ENCODE measurements at regions not wholly inside any gene's neighbourhood (a gene's known extent, or its start where the extent isn't known, plus 50 kb on each side); places are given as distances from the start of the nearest gene placed in this dataset.

DNA sequence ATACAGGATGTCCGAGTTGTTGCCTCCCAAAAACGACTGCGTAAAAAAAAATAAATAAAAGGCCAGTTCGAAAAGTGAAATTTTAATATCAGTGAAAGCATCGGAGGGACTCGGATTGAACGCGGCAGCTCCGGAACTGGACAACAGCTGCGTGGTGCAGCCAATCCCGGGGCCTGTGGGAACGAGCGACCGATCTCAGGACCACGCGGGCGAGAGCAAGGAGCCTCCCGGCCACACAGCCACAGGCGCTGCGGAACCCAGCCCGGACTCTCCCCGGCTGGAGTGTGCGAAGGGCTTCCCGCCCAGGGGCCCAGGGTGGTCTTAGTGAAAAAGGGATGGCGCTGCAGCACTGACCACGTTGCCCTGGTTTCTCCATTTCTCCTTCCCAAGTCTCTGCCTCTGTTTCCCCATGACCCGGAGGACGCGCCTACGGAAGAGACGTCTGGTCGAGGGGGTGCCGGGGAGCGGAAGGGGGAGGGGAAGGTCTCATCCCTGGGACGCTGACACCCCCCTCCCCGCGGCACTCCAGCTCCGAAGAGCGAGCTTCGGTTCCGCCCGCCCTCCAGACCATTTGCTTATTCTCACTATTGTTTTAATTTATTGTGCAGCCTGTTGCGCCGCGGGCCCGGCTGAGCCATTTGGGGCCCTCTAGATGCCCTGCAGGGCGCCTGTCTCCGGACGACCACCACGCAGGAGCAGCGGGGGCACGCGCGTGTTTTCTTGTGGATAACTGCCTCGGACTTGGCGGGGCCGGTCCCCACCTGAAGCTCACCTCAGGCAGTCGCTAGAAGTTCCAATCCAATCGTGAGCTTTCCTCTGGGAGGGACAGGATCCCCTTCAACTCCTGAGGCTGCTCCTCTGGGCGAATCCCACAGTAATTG, 303.0 kb downstream of the PARP8 start:
- TF ChIP-seq, protein P1, sequence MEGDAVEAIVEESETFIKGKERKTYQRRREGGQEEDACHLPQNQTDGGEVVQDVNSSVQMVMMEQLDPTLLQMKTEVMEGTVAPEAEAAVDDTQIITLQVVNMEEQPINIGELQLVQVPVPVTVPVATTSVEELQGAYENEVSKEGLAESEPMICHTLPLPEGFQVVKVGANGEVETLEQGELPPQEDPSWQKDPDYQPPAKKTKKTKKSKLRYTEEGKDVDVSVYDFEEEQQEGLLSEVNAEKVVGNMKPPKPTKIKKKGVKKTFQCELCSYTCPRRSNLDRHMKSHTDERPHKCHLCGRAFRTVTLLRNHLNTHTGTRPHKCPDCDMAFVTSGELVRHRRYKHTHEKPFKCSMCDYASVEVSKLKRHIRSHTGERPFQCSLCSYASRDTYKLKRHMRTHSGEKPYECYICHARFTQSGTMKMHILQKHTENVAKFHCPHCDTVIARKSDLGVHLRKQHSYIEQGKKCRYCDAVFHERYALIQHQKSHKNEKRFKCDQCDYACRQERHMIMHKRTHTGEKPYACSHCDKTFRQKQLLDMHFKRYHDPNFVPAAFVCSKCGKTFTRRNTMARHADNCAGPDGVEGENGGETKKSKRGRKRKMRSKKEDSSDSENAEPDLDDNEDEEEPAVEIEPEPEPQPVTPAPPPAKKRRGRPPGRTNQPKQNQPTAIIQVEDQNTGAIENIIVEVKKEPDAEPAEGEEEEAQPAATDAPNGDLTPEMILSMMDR (IDR thresholded peaks at IDR 0.05; ENCODE audit: insufficient read depth, low read length, poor library complexity, severe bottlenecking) = no peak
- TF ChIP-seq EZH2phosphoT487 (conservative IDR thresholded peaks at IDR 0.05; ENCODE audit: low read length) = no peak
